ENCODE measurements at regions not wholly inside any gene's neighbourhood (a gene's known extent, or its start where the extent isn't known, plus 50 kb on each side); places are given as distances from the start of the nearest gene placed in this dataset.

DNA sequence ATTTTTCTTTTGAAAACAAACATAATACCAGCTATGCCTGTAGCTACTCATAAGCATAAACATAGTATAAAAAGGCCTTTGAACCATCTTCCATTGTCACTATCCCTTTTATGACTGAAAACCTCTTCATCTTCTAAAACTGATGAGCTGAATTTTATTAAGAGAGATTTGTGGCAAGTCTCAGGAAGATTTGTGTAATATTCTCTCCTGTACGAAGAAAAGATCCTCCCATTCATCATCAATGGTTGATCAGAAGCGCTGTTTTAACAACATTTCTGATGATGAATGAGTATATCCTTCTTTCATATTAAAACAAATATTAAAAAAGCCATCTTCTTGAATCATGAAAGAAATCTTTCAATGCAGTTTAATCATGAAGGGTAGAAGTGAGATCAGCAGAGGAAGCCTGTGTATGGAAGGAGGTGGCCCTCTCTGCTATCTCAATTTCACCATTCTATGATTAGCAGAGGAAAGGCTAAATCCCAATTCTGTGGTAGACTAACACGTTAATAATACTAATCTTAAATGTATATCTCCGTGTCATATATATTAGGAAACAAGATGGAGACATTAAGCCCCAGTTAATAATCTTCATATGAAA lies 430.2 kb downstream of the FRK start:
- in situ Hi-C loops (cut with HindIII; ENCODE audit: low pct_unique_long_range_greater_than_20kb, low sequenced_read_pairs) (no loop called here), intact Hi-C loops (cut with micrococcal nuclease; ENCODE audit: unreplicated experiment) (no loop called here)
- DNase-seq (ENCODE audit: low read depth, low spot score) (no peak), ATAC-seq (no peak)
- BruUV-seq (replicated peaks) = no TSS peak
- H3K36me3 ChIP-seq (ENCODE audit: control insufficient read depth, insufficient read depth, low read length) = no peaks in the 10 kb centered on the region
- TF ChIP-seq, protein P1, sequence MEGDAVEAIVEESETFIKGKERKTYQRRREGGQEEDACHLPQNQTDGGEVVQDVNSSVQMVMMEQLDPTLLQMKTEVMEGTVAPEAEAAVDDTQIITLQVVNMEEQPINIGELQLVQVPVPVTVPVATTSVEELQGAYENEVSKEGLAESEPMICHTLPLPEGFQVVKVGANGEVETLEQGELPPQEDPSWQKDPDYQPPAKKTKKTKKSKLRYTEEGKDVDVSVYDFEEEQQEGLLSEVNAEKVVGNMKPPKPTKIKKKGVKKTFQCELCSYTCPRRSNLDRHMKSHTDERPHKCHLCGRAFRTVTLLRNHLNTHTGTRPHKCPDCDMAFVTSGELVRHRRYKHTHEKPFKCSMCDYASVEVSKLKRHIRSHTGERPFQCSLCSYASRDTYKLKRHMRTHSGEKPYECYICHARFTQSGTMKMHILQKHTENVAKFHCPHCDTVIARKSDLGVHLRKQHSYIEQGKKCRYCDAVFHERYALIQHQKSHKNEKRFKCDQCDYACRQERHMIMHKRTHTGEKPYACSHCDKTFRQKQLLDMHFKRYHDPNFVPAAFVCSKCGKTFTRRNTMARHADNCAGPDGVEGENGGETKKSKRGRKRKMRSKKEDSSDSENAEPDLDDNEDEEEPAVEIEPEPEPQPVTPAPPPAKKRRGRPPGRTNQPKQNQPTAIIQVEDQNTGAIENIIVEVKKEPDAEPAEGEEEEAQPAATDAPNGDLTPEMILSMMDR (IDR thresholded peaks at IDR 0.05) = no peak
- no peak for TF ChIP-seq POLR2AphosphoS5 (IDR thresholded peaks at IDR 0.05; ENCODE audit: low read depth, low read length)
- TF ChIP-seq, protein P2, sequence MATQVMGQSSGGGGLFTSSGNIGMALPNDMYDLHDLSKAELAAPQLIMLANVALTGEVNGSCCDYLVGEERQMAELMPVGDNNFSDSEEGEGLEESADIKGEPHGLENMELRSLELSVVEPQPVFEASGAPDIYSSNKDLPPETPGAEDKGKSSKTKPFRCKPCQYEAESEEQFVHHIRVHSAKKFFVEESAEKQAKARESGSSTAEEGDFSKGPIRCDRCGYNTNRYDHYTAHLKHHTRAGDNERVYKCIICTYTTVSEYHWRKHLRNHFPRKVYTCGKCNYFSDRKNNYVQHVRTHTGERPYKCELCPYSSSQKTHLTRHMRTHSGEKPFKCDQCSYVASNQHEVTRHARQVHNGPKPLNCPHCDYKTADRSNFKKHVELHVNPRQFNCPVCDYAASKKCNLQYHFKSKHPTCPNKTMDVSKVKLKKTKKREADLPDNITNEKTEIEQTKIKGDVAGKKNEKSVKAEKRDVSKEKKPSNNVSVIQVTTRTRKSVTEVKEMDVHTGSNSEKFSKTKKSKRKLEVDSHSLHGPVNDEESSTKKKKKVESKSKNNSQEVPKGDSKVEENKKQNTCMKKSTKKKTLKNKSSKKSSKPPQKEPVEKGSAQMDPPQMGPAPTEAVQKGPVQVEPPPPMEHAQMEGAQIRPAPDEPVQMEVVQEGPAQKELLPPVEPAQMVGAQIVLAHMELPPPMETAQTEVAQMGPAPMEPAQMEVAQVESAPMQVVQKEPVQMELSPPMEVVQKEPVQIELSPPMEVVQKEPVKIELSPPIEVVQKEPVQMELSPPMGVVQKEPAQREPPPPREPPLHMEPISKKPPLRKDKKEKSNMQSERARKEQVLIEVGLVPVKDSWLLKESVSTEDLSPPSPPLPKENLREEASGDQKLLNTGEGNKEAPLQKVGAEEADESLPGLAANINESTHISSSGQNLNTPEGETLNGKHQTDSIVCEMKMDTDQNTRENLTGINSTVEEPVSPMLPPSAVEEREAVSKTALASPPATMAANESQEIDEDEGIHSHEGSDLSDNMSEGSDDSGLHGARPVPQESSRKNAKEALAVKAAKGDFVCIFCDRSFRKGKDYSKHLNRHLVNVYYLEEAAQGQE (IDR thresholded peaks at IDR 0.05; ENCODE audit: insufficient read depth in 1 of 2, low read depth in 2 of 2, low read length in 1 of 2) = no peak
- no peak for TF ChIP-seq SIN3A (IDR thresholded peaks at IDR 0.05; ENCODE audit: borderline replicate concordance, insufficient read depth, low read depth, low read length)
- no peak for TF ChIP-seq TCF7L2 (IDR thresholded peaks at IDR 0.05; ENCODE audit: low read depth, low read length)
- H3K4me1 ChIP-seq (ENCODE audit: control insufficient read depth, insufficient read depth, low read length) = no peaks in the 10 kb centered on the region
- H3K27ac ChIP-seq (ENCODE audit: low read length) = no peak overlapping the region
- CTCF ChIA-PET = no interaction called here
- POLR2A ChIA-PET = no interaction called here
- no peaks in the 10 kb centered on the region for H3K27me3 ChIP-seq (ENCODE audit: control insufficient read depth, insufficient read depth, low read length)
- H3K9me3 ChIP-seq (ENCODE audit: control insufficient read depth, insufficient read depth, low read depth, low read length) = peaks cover 6% of the 10 kb centered on the region; the same call in 1 of the 2 replicates
- no peak overlapping the region for H3K4me3 ChIP-seq (ENCODE audit: low read depth in 2 of 2, low read length in 2 of 2)

DNA sequence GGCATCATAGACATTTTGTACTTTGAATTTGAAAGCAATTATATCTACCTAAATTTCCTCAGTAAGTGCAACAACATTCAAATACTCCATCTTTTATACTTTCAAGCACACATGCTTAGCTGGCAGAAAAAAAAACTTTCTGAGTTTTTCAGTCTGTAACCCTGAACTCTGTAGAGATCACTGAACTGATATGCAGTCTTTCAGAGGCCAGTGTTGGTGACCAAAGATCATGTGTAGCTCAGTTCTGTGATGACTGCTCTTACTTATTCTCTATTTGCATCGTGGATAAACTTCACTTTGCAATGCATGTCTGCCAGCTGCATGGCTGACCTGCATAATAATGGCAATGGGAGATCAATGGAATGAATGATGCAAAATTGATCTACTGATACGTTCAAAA lies 431.3 kb downstream of the FRK start:
- no peaks in the 10 kb centered on the region for H3K36me3 ChIP-seq (ENCODE audit: control insufficient read depth, insufficient read depth, low read length)
- ATAC-seq (no peak), DNase-seq (ENCODE audit: low read depth, low spot score) (no peak)
- in situ Hi-C loops (cut with HindIII; ENCODE audit: low pct_unique_long_range_greater_than_20kb, low sequenced_read_pairs) = no loop called here
- no peak overlapping the region for H3K4me3 ChIP-seq (ENCODE audit: low read depth in 2 of 2, low read length in 2 of 2)
- 0 out of 2 replicates have a peak, but pooled peaks cover 5% of the 10 kb centered on the region for H3K9me3 ChIP-seq (ENCODE audit: control insufficient read depth, insufficient read depth, low read depth, low read length)
- H3K27ac ChIP-seq (ENCODE audit: low read length) = no peak overlapping the region
- no peak for TF ChIP-seq SIN3A (IDR thresholded peaks at IDR 0.05; ENCODE audit: borderline replicate concordance, insufficient read depth, low read depth, low read length)
- TF ChIP-seq POLR2AphosphoS5 (IDR thresholded peaks at IDR 0.05; ENCODE audit: low read depth, low read length) = no peak
- no peak for TF ChIP-seq TCF7L2 (IDR thresholded peaks at IDR 0.05; ENCODE audit: low read depth, low read length)
- TF ChIP-seq, protein P2 (IDR thresholded peaks at IDR 0.05; ENCODE audit: insufficient read depth in 1 of 2, low read depth in 2 of 2, low read length in 1 of 2) = no peak
- TF ChIP-seq, protein P1 (IDR thresholded peaks at IDR 0.05) = no peak
- ChIA-PET CTCF (no interaction called here), POLR2A (no interaction called here)
- no TSS peak for BruUV-seq (replicated peaks)
- intact Hi-C loops (cut with micrococcal nuclease; ENCODE audit: unreplicated experiment) = no loop called here
- H3K4me1 ChIP-seq (ENCODE audit: control insufficient read depth, insufficient read depth, low read length) = no peaks in the 10 kb centered on the region
- no peaks in the 10 kb centered on the region for H3K27me3 ChIP-seq (ENCODE audit: control insufficient read depth, insufficient read depth, low read length)
